ENCODE measurements at regions not wholly inside any gene's neighbourhood (a gene's known extent, or its start where the extent isn't known, plus 50 kb on each side); places are given as distances from the start of the nearest gene placed in this dataset.
"Not testable (repeated sequence)": the region's sequence is repeated elsewhere in the genome, so short reads cannot be mapped to it uniquely, and the experiment has no call there.

DNA sequence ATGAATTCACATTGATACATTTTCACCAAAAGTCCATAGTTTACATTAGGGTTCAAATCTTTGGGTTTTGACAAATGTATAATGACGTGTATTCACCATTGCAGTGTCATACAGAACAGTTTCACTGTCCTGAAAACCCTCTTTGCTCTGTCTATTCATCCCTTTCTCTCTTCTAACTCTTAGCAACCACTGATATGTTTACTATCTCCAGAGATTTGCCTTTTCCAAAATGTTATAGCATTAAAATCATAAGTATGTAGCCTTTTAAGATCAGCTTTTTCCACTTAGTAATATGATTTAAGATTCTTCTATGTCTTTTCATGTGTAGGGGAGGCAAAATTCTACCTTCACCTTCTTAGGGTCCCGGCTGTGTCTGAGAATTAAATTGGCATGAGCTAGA lies 203.8 kb downstream of the TPRG1 start:
- DNase-seq (ENCODE audit: low read depth) = no peak

- DNase-seq (ENCODE audit: low read depth) = no peak
Observed at GRCh38 chr3:189383630-189384029, 211.9 kb downstream of the TPRG1 start.

GRCh38 chr3:189385880-189386279 lies 214.1 kb downstream of the TPRG1 start:
- DNase-seq (ENCODE audit: low read depth) = not testable (repeated sequence)

DNA sequence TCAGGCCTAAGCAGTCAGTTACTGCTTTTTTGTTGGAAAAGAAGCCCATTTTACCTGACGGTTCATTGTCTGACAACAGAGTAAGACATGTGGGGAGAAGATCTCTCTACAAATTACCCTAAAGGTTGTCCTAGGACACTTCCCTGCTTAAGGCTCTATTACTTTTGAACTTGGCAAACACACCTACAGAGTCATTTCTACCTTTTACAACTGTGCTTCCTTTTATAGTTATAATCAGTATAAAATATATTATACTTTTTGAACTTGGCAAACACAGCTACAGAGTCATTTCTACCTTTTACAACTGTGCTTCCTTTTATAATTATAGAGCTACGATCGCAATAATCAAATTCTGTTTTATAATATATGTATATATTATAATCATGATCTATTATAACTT lies 215.0 kb downstream of the TPRG1 start:
- DNase-seq (ENCODE audit: low read depth) = no peak

GRCh38 chr3:189389346-189389745 lies 217.6 kb downstream of the TPRG1 start:
- no peak for DNase-seq (ENCODE audit: low read depth)

DNA sequence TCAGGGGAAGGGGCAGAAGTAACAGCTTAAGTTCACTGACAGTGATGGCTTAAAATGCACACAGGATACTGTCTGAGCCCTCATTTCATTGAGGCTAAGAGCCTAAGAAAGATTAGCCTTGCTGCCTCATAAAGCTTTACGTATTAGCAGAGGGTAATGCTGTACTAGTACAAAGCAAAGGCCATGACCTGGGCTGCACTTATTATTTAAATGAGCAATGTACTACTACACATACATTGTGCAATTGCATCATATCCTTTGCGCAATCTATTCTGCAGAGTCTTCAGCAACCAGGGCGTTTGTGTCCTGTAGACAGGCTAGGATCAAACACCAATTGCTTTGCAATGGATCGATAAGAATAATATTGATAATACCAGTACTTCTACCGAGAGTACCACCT lies 221.8 kb downstream of the TPRG1 start:
- DNase-seq (ENCODE audit: low read depth) = no peak

DNA sequence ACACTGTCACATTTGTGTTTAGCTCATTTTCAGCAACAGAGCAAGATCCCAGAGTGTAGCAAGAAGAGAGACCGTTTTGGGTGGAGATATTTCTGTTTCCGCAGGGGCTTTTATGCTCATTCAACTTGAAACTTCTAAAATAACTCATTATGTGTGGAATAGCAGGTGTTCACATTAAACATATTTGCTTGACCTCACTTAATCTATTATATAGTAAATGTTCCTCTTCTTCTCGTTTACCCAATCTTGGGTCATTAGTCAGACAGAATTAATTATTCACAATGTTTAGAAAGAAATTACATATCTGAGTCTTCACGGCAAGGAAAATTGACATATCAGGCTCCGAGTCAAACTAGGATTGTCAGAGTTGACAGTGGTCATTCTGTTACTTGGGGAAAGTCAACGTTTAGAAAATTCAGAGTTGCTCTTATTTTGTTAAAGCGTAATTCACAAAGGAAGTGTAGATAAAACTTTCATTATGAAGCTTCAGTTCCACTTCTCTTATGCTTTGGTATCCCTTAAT lies 222.9 kb downstream of the TPRG1 start:
- no peak for DNase-seq (ENCODE audit: low read depth)

DNA sequence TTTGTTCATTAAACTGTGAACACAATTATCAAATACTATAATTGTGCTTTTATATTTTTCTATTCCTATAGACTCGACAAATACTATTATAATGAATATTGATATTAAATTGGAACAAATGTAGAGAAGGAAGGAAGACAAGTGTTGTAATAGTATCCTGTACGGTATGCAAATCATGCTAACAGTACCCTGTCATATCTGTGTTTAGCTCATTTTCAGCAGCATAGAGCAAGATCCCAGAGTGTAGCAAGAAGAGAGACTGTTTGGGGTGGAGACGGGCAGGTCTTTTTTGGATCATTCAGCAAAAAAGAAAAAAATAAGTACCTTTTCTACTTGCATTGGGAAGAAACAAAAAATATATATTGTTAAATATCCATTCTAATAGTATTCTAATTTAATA lies 224.1 kb downstream of the TPRG1 start:
- DNase-seq (ENCODE audit: low read depth) = no peak

DNA sequence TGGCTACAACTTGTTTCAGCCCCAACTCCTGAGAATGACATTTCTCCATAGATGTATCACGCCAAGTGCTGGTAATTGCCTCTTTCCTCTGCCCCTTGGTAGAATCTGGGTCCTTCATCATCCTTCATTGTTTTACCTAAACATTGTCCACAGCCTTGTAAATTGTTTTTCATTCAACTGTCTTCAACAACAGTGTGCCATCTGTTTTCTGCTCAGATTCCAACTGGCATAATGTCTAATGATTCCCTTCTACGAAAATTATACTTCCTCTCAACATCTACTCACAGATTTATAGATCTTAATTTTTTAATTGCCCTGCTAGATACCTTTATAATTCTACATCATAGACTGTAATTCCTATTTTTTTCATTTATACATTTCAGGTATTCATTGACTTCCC lies 226.9 kb downstream of the TPRG1 start:
- DNase-seq (ENCODE audit: low read depth) = no peak

DNA sequence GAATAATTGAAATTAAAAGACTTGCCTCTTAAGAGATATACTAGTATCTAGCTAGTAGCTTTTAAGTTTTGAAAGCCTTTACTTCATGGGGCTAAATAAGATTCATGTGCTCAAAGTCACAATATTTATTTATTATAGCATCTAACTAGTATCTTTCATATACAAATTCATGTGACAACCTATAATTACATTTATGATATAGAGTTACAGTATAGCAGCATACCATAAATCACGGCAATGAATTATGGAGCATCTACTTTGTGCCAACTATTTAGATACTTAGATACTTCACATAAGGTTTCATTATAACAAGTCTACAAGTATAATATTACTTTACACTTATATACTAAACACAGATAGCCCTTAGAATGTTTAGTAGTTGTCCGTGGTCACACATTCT lies 229.4 kb downstream of the TPRG1 start:
- DNase-seq (ENCODE audit: low read depth) = no peak

- no peak for DNase-seq (ENCODE audit: low read depth)
Observed at GRCh38 chr3:189403194-189403593, 228.0 kb upstream of the TP63 start.

DNA sequence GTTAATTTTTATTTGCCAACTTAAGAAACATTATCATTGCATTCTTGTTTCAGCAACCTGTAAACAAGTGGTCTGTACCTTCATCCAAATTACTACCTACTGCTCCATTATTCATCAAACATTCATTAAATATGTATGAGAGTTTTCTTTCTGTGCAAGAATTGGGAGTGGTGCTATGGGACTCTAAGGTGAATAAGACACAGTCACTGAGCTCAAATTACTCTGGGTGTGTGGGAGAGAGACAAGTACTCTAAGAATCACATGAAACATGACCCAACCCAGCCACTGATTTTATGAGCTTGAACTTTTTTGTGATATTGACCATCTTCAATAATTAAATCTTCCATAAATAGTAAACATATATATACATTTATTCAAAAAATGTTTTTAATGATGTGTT lies 227.2 kb upstream of the TP63 start:
- no peak for DNase-seq (ENCODE audit: low read depth)

DNA sequence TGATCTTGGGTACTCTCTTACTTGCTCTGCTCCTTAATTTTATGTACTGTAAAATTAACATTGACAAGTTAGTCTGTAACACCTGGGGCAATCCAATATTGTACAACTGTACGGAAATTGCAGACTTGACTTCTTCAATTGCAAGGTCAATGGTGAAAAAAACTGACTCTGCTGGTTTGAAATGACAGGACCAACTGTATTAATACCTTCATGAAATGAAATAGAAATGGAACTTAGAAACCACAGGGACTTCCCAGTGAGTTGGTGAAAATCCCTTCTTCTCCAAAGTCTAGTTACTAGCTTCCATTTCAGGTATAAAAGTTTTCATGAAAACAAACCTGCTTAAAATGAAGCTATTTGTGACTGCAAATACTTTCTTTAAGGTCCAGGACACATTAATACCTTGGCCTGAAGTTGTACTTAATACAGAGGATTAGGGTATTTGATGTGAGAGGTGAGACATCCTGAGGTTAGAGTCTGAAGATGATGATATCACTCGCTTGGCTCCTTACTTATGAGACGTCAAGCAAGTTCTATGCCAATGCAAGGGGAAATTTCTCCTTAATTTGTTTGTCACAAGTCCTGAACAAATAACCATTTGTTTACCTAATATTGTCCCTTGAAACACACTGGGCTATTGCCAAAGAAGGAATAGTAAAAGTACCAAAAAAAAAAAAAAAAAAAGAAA lies 226.2 kb upstream of the TP63 start:
- no peak for DNase-seq (ENCODE audit: low read depth)

DNA sequence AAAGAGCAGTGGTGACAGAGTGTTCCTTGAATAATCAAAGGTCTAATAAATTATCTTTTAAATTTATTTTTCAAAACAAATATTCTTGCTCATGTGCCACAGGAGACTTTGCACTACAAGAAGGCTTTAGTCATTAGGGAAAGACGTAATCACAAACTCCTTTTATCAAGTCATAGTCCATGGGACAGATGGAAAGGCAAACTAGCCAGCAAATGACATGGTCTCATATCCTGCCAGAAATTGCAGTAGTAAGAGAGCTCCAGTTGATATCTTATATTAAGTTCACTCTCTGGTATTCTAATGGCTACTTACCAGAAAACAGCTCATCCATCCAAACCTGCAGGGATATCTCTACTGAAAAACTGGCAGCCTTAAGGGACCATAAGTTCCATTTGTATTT lies 225.0 kb upstream of the TP63 start:
- no peak for DNase-seq (ENCODE audit: low read depth)

GRCh38 chr3:189410522-189410921 lies 220.7 kb upstream of the TP63 start:
- DNase-seq (ENCODE audit: low read depth) = no peak

GRCh38 chr3:189419038-189419437 lies 212.2 kb upstream of the TP63 start:
- DNase-seq (ENCODE audit: low read depth) = no peak

DNA sequence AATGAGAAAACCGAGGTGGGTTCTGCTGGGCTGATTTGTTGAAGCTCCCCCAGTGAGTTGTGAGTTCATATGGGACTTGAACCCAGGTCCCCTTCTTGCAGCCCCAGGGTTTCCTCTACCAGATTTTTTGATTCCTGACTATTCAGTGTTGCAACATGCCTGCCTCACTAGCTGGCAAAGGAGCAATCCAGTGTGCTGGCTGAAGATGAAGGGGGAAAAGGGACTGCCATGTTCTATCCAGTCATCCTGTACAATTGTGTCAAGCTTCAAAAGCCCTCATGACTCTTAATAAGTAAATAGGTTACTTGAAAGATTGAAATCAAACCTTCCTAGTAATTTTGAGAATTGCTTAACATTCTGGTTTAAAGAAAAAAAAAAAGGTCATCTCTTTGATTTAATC lies 211.5 kb upstream of the TP63 start:
- DNase-seq (ENCODE audit: low read depth) = no peak

- no peak for DNase-seq (ENCODE audit: low read depth)
Observed at GRCh38 chr3:189424922-189425321, 206.3 kb upstream of the TP63 start.

DNA sequence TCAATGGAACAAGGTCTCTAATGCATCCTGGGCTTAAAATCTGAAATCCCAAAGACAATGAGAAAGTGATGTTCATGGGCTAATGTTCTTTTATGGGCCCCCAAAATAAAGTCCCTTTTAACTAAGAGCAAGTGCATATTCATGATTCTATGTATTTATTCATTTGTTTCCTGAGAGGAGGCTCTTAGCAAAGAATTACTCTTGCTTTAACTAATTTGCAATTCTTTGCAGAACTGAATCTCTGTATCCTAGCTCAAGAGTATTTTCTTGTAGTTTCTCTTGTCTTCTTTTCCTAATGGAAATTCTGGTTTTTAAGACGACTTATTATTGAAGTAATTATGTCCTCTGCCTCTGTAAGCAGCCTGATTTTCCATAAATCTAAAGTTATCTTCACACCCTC lies 202.2 kb upstream of the TP63 start:
- no peak for DNase-seq (ENCODE audit: low read depth)

DNA sequence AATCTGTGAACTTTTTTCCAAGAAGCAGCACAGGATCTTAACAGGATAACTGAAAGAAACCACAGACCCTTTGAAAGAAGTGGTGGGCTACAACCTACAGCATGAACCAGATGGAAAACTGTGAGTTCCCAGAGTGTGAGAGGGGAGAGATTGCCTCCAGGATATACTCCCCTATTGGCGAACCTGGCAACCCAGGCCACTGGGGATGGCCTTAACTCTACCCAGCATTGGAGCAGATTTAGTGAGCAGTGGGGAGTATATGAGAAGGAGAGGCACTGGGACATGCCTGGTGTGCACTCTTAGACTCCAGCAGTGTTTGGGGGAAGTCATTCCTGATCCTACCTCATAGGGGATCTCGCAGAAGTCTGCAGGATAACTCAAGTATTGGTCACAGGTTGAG lies 201.0 kb upstream of the TP63 start:
- DNase-seq (ENCODE audit: low read depth) = no peak

DNA sequence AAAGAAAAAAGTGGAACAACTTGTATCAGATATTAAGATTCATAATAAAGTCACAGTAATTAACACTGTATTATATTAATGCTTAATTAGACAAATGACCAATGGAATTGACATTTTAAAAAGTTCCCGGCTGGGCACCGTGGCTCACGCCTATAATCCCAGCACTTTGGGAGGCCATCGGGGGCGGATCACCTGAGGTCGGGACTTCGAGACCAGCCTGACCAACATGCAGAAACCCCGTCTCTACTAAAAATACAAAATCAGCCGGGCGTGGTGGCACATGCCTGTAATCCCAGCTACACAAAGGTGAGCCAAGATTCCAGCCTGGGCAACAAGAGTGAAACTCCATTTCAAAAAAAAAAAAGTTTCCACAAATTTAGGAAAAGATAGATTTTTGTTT lies 188.9 kb upstream of the TP63 start:
- DNase-seq (ENCODE audit: low read depth) = not testable (repeated sequence)

- DNase-seq (ENCODE audit: low read depth) = no peak
Observed at GRCh38 chr3:189446959-189447560, 184.1 kb upstream of the TP63 start.

GRCh38 chr3:189449084-189449483 lies 182.1 kb upstream of the TP63 start:
- DNase-seq (ENCODE audit: low read depth) = no peak

DNA sequence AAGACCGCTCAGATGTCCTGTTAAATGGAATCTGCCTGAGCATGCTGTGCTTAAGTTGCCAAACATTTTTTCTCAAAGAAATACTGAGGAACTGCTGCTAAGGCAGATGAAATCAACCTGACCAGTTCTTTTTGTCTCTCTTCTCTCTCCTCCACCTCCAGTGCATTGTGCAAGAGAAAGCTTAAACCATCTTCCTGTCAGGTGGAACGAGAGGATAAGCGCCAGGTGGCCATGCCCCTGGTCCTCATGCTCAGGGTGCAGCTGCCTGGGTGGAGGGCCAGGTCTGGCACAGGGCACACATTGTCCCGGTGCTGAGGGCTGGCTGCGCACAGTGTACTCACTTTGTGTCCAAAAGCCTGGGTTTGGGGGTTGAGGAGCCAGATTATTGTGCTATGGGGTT lies 176.2 kb upstream of the TP63 start:
- no peak for DNase-seq (ENCODE audit: low read depth)
